Heart left ventricle (tissue), 13 donors: ENCODE measurements at regions not wholly inside any gene's neighbourhood (a gene's known extent, or its start where the extent isn't known, plus 50 kb on each side); places are given as distances from the start of the nearest gene placed in this dataset.

Experiments used
- CTCF ChIP-seq, 12 donors: fragments of 200-600 bp; sonication (generic) in 4 of 12; IDR thresholded peaks; one replicate each; pipeline versions ENCODE4 v1.5.0 to v1.8.0; 2018 to 2022; ENCODE audit warnings: antibody characterized with exemption in 12 of 12, mild to moderate bottlenecking in 5 of 12
- POLR2A ChIP-seq, 2 donors: fragments of 450-650 bp; IDR thresholded peaks; one replicate each; pipeline ENCODE4 v1.6.1; 2017; ENCODE audit warnings: antibody characterized with exemption in 2 of 2, mild to moderate bottlenecking in 2 of 2, moderate library complexity in 2 of 2
- donor health status: ischemic (EF 13 %, LVEDD 7.1; RV severe dilation, severe dysfunction).
- donor health status: DM: no; HTN: yes; CAD: no.
- donor health status: DM: no; HTN: no; CAD: no.
- donor health status: ischemic (EF 25% LVEDD 6.9; RV normal size, moderate dysfunction).
- donor health status: ischemic (EF 25% LVEDD 5.7; RV mildly dilated, moderate dysfunction).
- donor health status: ischemic (EF 35%, LVEDD 5.7; RV mildly dilated, moderate dysfunction).
- donor health status: nonischemic (EF 11% LVEDD 7.7; RV severe dilation, severe dysfunction).
- donor health status: DM: yes; HTN: yes; CAD: no.
- donor health status: PGD.
- donor health status: ischemic (EF 29% LVEDD 5.4; RV normal size, mild dysfunction).
- donor health status: nonischemic (EF 23%, LVEDD 6.1; RV moderate dilation, normal function).

- TF ChIP-seq CTCF (IDR thresholded peaks at IDR 0.05) (no peak), POLR2A (IDR thresholded peaks at IDR 0.05) (no peak)
These were observed 67.3 kb downstream of the GLI2 start for GRCh38 chr2:120802867-120803484.
